Brain microvascular endothelial cell (primary cell): ENCODE measurements at regions not wholly inside any gene's neighbourhood (a gene's known extent, or its start where the extent isn't known, plus 50 kb on each side); places are given as distances from the start of the nearest gene placed in this dataset.

Experiments used
- DNase-seq: peaks from one replicate; pipeline ENCODE4 v3.0.0-alpha.2; 2020
- H3K27ac ChIP-seq: fragments of 250-450 bp; sonication (Bioruptor Pico); 2 replicates; pipeline ENCODE4 v1.5.1; 2020; ENCODE audit warnings: mild to moderate bottlenecking, moderate library complexity
- H3K27me3 ChIP-seq: fragments of 250-450 bp; sonication (Bioruptor Pico); replicated peaks from 2 replicates; pipeline ENCODE4 v1.5.1; 2020; ENCODE audit warnings: mild to moderate bottlenecking
- H3K36me3 ChIP-seq: fragments of 250-450 bp; sonication (Bioruptor Pico); replicated peaks from 2 replicates; pipeline ENCODE4 v1.5.1; 2020; ENCODE audit warnings: mild to moderate bottlenecking
- H3K4me3 ChIP-seq: 2 replicates; pipeline ENCODE4 v1.5.1; 2011; ENCODE audit warnings: low read depth, mild to moderate bottlenecking, control low read depth, low read length, moderate library complexity
- CTCF ChIP-seq: IDR thresholded peaks from 2 replicates; pipeline ENCODE4 v1.5.1; 2011; ENCODE audit warnings: low read depth, mild to moderate bottlenecking, moderate library complexity, low read length, control low read depth, inconsistent platforms; ENCODE audit errors: missing control alignments
- in situ Hi-C: cut with HindIII; loops from 2 replicates; pipeline ENCODE4 v1.10.0; 2017; ENCODE audit warnings: low sequenced_read_pairs, low pct_ligation_motif_present

GRCh38 chr13:84934911-84935310 is 864.3 kb downstream of the SLITRK6 start:
- Histone ChIP-seq H3K36me3 (no peaks in the 10 kb centered on the region), H3K27ac (no peak overlapping the region), H3K4me3 (peak overlapping the region; percentile 39), H3K27me3 (no peaks in the 10 kb centered on the region)
- DNase-seq: peak; percentile 4
- in situ Hi-C loops: no loop called here
- no peak for TF ChIP-seq CTCF

- no peak for TF ChIP-seq CTCF
- Histone ChIP-seq H3K27ac (no peak overlapping the region), H3K27me3 (no peaks in the 10 kb centered on the region), H3K36me3 (no peaks in the 10 kb centered on the region), H3K4me3 (no peak overlapping the region)
- no peak for DNase-seq
- in situ Hi-C loops: no loop called here
Measured at GRCh38 chr13:84933797-84934196, 865.4 kb downstream of the SLITRK6 start.

- TF ChIP-seq CTCF: no peak
- H3K27ac ChIP-seq: no peak overlapping the region
- H3K27me3 ChIP-seq: no peaks in the 10 kb centered on the region
- in situ Hi-C loops: no loop called here
- no peaks in the 10 kb centered on the region for H3K36me3 ChIP-seq
- DNase-seq: no peak
- H3K4me3 ChIP-seq: no peak overlapping the region
Measured at GRCh38 chr13:84931264-84931663, 868.0 kb downstream of the SLITRK6 start.

- TF ChIP-seq CTCF: no peak
- H3K27me3 ChIP-seq: no peaks in the 10 kb centered on the region
- no peak overlapping the region for H3K27ac ChIP-seq
- H3K4me3 ChIP-seq: no peak overlapping the region
- in situ Hi-C loops: no loop called here
- no peaks in the 10 kb centered on the region for H3K36me3 ChIP-seq
- no peak for DNase-seq
Measured at GRCh38 chr13:84927442-84928169, 871.6 kb downstream of the SLITRK6 start.

- TF ChIP-seq CTCF: no peak
- DNase-seq: peak; percentile 13
- no peak overlapping the region for H3K27ac ChIP-seq
- no peaks in the 10 kb centered on the region for H3K36me3 ChIP-seq
- H3K4me3 ChIP-seq: no peak overlapping the region
- in situ Hi-C loops: no loop called here
- H3K27me3 ChIP-seq: no peaks in the 10 kb centered on the region
Measured at GRCh38 chr13:84925443-84925842, 873.8 kb downstream of the SLITRK6 start.

- Histone ChIP-seq H3K27me3 (no peaks in the 10 kb centered on the region), H3K27ac (no peak overlapping the region), H3K36me3 (no peaks in the 10 kb centered on the region), H3K4me3 (no peak overlapping the region)
- in situ Hi-C loops: no loop called here
- DNase-seq: no peak
- TF ChIP-seq CTCF: no peak
Measured at GRCh38 chr13:84923831-84924230, 875.4 kb downstream of the SLITRK6 start.
